HG02798 (cell line): ENCODE measurements at regions not wholly inside any gene's neighbourhood (a gene's known extent, or its start where the extent isn't known, plus 50 kb on each side); places are given as distances from the start of the nearest gene placed in this dataset.

Experiments
- ATAC-seq: cut with Tn5 transposase; IDR thresholded peaks from one replicate; pipeline ENCODE4 v1.9.1; 2021; ENCODE audit warnings: mild to moderate bottlenecking; ENCODE audit not compliant: unreplicated experiment, poor library complexity

GRCh38 chr2:62372824-62373223, 133.2 kb downstream of the TMEM17 start:
- no peak for ATAC-seq

GRCh38 chr2:62370321-62371250, 135.4 kb downstream of the TMEM17 start:
- no peak for ATAC-seq

- ATAC-seq, result no peak
These were observed 136.3 kb downstream of the TMEM17 start for GRCh38 chr2:62369541-62370202.

GRCh38 chr2:62364791-62365528, 141.0 kb downstream of the TMEM17 start:
- no peak for ATAC-seq

GRCh38 chr2:62363166-62363565, 142.8 kb downstream of the TMEM17 start:
- peak; percentile 73 for ATAC-seq

- ATAC-seq, result no peak
These were observed 143.4 kb downstream of the TMEM17 start for GRCh38 chr2:62362561-62362960.

- no peak for ATAC-seq
These were observed 144.0 kb downstream of the TMEM17 start for GRCh38 chr2:62361964-62362363.

GRCh38 chr2:62354771-62355561, 151.0 kb downstream of the TMEM17 start:
- no peak for ATAC-seq

- no peak for ATAC-seq
These were observed 154.0 kb downstream of the TMEM17 start for GRCh38 chr2:62352031-62352430.

- no peak for ATAC-seq
These were observed 153.9 kb downstream of the B3GNT2 start for GRCh38 chr2:62349788-62350187.

GRCh38 chr2:62348700-62349099, 152.8 kb downstream of the B3GNT2 start:
- no peak for ATAC-seq

- ATAC-seq, result peak; percentile 31
These were observed 151.8 kb downstream of the B3GNT2 start for GRCh38 chr2:62347563-62348270.

GRCh38 chr2:62344472-62344871, 148.6 kb downstream of the B3GNT2 start:
- ATAC-seq, result peak; percentile 54

- ATAC-seq, result no peak
These were observed 147.9 kb downstream of the B3GNT2 start for GRCh38 chr2:62343636-62344337.

GRCh38 chr2:62343206-62343605, 147.3 kb downstream of the B3GNT2 start:
- no peak for ATAC-seq

- peak; percentile 75 for ATAC-seq
These were observed 145.1 kb downstream of the B3GNT2 start for GRCh38 chr2:62340994-62341484.

- no peak for ATAC-seq
These were observed 143.9 kb downstream of the B3GNT2 start for GRCh38 chr2:62339837-62340236.

- no peak for ATAC-seq
These were observed 143.5 kb downstream of the B3GNT2 start for GRCh38 chr2:62339413-62339812.

- no peak for ATAC-seq
These were observed 142.2 kb downstream of the B3GNT2 start for GRCh38 chr2:62338111-62338510.
